HCT116 (cell line): ENCODE measurements at regions not wholly inside any gene's neighbourhood (a gene's known extent, or its start where the extent isn't known, plus 50 kb on each side); places are given as distances from the start of the nearest gene placed in this dataset.

ENCODE experiments used
- ATAC-seq: fragments of 200-7000 bp; cut with Tn5 transposase; 2 replicates; pipeline ENCODE4 v1.9.1; 2020; ENCODE audit warnings: mild to moderate bottlenecking, moderate library complexity
- BruUV-seq: library from RNA; stranded (reverse); fragments of 400-500 nt; replicated peaks from 2 replicates; lab custom pipeline; 2021; lab: Mats Ljungman, UMichigan
- CTCF ChIA-PET: fragments of 300-600 bp; sonication (Branson Sonifier 250); formaldehyde crosslinking; loops from one replicate; lab custom pipeline; 2021; ENCODE audit warnings: antibody characterized with exemption; lab: Charles Lee
- POLR2A ChIA-PET: fragments of 300-600, 350-600 bp; sonication (Branson Sonifier 250); formaldehyde crosslinking; loops from one replicate; lab custom pipeline; 2021; ENCODE audit warnings: antibody characterized with exemption; lab: Charles Lee
- RAD21 ChIA-PET, 2 experiments: fragments of 300-600 bp; sonication (Branson Sonifier 250); formaldehyde crosslinking; loops; one replicate each; lab custom pipeline; 2023; ENCODE audit warnings: low total read pairs in 2 of 2; ENCODE audit not compliant: uncharacterized antibody in 2 of 2, unreplicated experiment in 2 of 2, low non-redundant PET in 1 of 2; lab: Charles Lee
- DNase-seq: peaks from one replicate; pipeline ENCODE4 v3.0.0-alpha.2; 2010; ENCODE audit warnings: low read depth, low spot score
- H2AFZ ChIP-seq: fragments of 200-600 bp; shearing (Covaris generic), sonication (generic); 2 replicates; pipeline ENCODE4 v1.6.1; 2017; ENCODE audit warnings: low read depth, mixed run types, mixed read lengths, antibody characterized with exemption, low read length; ENCODE audit not compliant: poor library complexity, severe bottlenecking
- H3K27ac ChIP-seq: 2 replicates; pipeline ENCODE4 v1.5.1; 2012; ENCODE audit warnings: low read depth, low read length
- H3K27me3 ChIP-seq: fragments of 200-600 bp; sonication (generic); 2 replicates; pipeline ENCODE4 v1.6.1; 2016; ENCODE audit warnings: mixed run types, low read length, mixed read lengths; ENCODE audit not compliant: insufficient read depth
- H3K36me3 ChIP-seq, 2 experiments: fragments of 200-500 bp in 1 of 2; fragments of 200-600 bp in 1 of 2; sonication (Bioruptor generic) in 1 of 2; sonication (generic) in 1 of 2; 2 replicates each; pipeline versions ENCODE4 v1.5.1 to v1.6.1; 2014 to 2016; ENCODE audit warnings: low read length in 2 of 2, inconsistent platforms in 1 of 2, mixed read lengths in 1 of 2, mixed run types in 1 of 2; ENCODE audit not compliant: insufficient read depth in 2 of 2, control insufficient read depth in 1 of 2
- H3K4me1 ChIP-seq, 2 experiments: fragments of 200-600 bp in 1 of 2; sonication (generic) in 1 of 2; 2 replicates each; pipeline versions ENCODE4 v1.5.1 to v1.6.1; 2012 to 2017; ENCODE audit warnings: low read length in 2 of 2, inconsistent platforms in 1 of 2, mild to moderate bottlenecking in 1 of 2, mixed read lengths in 1 of 2, mixed run types in 1 of 2, moderate library complexity in 1 of 2; ENCODE audit not compliant: insufficient read depth in 2 of 2, control insufficient read depth in 1 of 2
- H3K4me2 ChIP-seq: fragments of 200-600 bp; sonication (generic); 2 replicates; pipeline ENCODE4 v1.6.1; 2017; ENCODE audit warnings: mixed run types, low read length, mixed read lengths
- H3K4me3 ChIP-seq, 2 experiments: fragments of 200-600 bp in 1 of 2; sonication (generic) in 1 of 2; replicated peaks in 1 of 2; 2 replicates each; pipeline ENCODE4 v1.5.1; 2011 to 2016; ENCODE audit warnings: low read length in 2 of 2, control low read depth in 1 of 2, low read depth in 1 of 2, mild to moderate bottlenecking in 1 of 2, mixed read lengths in 1 of 2, mixed run types in 1 of 2
- H3K79me2 ChIP-seq: fragments of 200-600 bp; sonication (generic); 2 replicates; pipeline ENCODE4 v1.6.1; 2017; ENCODE audit warnings: mild to moderate bottlenecking, mixed run types, low read length, moderate library complexity, mixed read lengths; ENCODE audit not compliant: insufficient read depth
- H3K9ac ChIP-seq: fragments of 200-600 bp; sonication (generic); 2 replicates; pipeline ENCODE4 v1.6.1; 2016; ENCODE audit warnings: low read length, mixed read lengths
- H3K9me2 ChIP-seq: fragments of 200-600 bp; sonication (generic), shearing (Covaris generic); 2 replicates; pipeline ENCODE4 v1.6.1; 2017; ENCODE audit warnings: mixed run types, mild to moderate bottlenecking, moderate library complexity; ENCODE audit not compliant: insufficient read depth
- H3K9me3 ChIP-seq, 2 experiments: fragments of 200-500 bp in 1 of 2; fragments of 200-600 bp in 1 of 2; sonication (Bioruptor generic) in 1 of 2; sonication (generic) in 1 of 2; 2 replicates each; pipeline ENCODE4 v1.6.1; 2014 to 2017; ENCODE audit warnings: low read length in 2 of 2, mixed read lengths in 2 of 2, inconsistent platforms in 1 of 2, low read depth in 1 of 2, mild to moderate bottlenecking in 1 of 2, mixed run types in 1 of 2, moderate library complexity in 1 of 2; ENCODE audit not compliant: control insufficient read depth in 1 of 2, insufficient read depth in 1 of 2
- H4K20me1 ChIP-seq: fragments of 200-600 bp; sonication (generic), shearing (Covaris generic); 2 replicates; pipeline ENCODE4 v1.6.1; 2017; ENCODE audit warnings: mixed run types, mild to moderate bottlenecking, moderate library complexity; ENCODE audit not compliant: insufficient read depth
- ATF3 ChIP-seq: IDR thresholded peaks from 2 replicates; pipeline ENCODE4 v1.6.1; 2012
- CBX3 ChIP-seq: IDR thresholded peaks from 2 replicates; pipeline ENCODE4 v1.6.1; 2012; ENCODE audit warnings: low read depth
- CEBPB ChIP-seq: IDR thresholded peaks from 2 replicates; pipeline ENCODE4 v1.6.1; 2012; ENCODE audit warnings: low read depth
- CTCF ChIP-seq, 3 experiments: fragments of 200-600 bp in 1 of 3; sonication (generic) in 1 of 3; IDR thresholded peaks in 2 of 3; conservative IDR thresholded peaks in 1 of 3; 2 replicates each; pipeline ENCODE4 v1.5.1; 2012 to 2017; ENCODE audit warnings: low read depth in 2 of 3, low read length in 2 of 3, antibody characterized with exemption in 1 of 3, borderline replicate concordance in 1 of 3, control low read depth in 1 of 3, mild to moderate bottlenecking in 1 of 3, mixed read lengths in 1 of 3, mixed run types in 1 of 3, moderate library complexity in 1 of 3; ENCODE audit not compliant: insufficient read depth in 1 of 3
- ELF1 ChIP-seq: IDR thresholded peaks from 2 replicates; pipeline ENCODE4 v1.6.1; 2012; ENCODE audit warnings: low read depth, borderline replicate concordance
- EZH2phosphoT487 ChIP-seq: fragments of 200-600 bp; IDR thresholded peaks from 2 replicates; pipeline ENCODE4 v1.6.1; 2018; ENCODE audit warnings: antibody characterized with exemption, borderline replicate concordance
- FOSL1 ChIP-seq: IDR thresholded peaks from 2 replicates; pipeline ENCODE4 v1.6.1; 2012; ENCODE audit warnings: low read depth
- JUND ChIP-seq: IDR thresholded peaks from 2 replicates; pipeline ENCODE4 v1.6.1; 2012
- POLR2A ChIP-seq: IDR thresholded peaks from 2 replicates; pipeline ENCODE4 v1.7.0; 2011; ENCODE audit warnings: borderline replicate concordance; ENCODE audit not compliant: insufficient read depth, insufficient read length; ENCODE audit errors: extremely low read depth
- POLR2AphosphoS5 ChIP-seq: IDR thresholded peaks from 2 replicates; pipeline ENCODE4 v1.6.1; 2011; ENCODE audit warnings: mild to moderate bottlenecking, low read depth, low read length, moderate library complexity
- REST ChIP-seq: IDR thresholded peaks from 2 replicates; pipeline ENCODE4 v1.6.1; 2012; ENCODE audit warnings: low read depth
- SIN3A ChIP-seq: IDR thresholded peaks from 2 replicates; pipeline ENCODE4 v1.6.1; 2012; ENCODE audit warnings: low read depth
- SP1 ChIP-seq: IDR thresholded peaks from 2 replicates; pipeline ENCODE4 v1.6.1; 2012; ENCODE audit warnings: low read depth
- SRF ChIP-seq: IDR thresholded peaks from 2 replicates; pipeline ENCODE4 v1.6.1; 2012; ENCODE audit warnings: low read depth
- TCF7L2 ChIP-seq: IDR thresholded peaks from 2 replicates; pipeline ENCODE4 v1.7.0; 2011; ENCODE audit warnings: borderline replicate concordance, inconsistent platforms; ENCODE audit not compliant: insufficient read depth, insufficient read length; ENCODE audit errors: extremely low read depth
- ZFX ChIP-seq: fragments of 450-650 bp; IDR thresholded peaks from 2 replicates; pipeline ENCODE4 v1.6.1; 2017
- intact Hi-C: fragments of 100-400 bp; cut with micrococcal nuclease; formaldehyde crosslinking; loops from 2 replicates; pipeline ENCODE4 v1.10.0; 2022

- intact Hi-C loops = no loop called here
- ChIA-PET POLR2A (no interaction called here), RAD21 (no interaction called here), CTCF (no interaction called here)
- Histone ChIP-seq H3K27ac (no peak overlapping the region), H3K9me3 (no peaks in the 10 kb centered on the region), H3K4me3 (no peak overlapping the region), H3K4me1 (no peaks in the 10 kb centered on the region), H3K9ac (no peak overlapping the region), H3K36me3 (no peaks in the 10 kb centered on the region), H3K9me2 (no peaks in the 10 kb centered on the region), H3K27me3 (peaks cover 7% of the 10 kb centered on the region), H2AFZ (no peak overlapping the region), H4K20me1 (no peaks in the 10 kb centered on the region), H3K4me2 (no peak overlapping the region), H3K79me2 (no peaks in the 10 kb centered on the region)
- DNase-seq (no peak), ATAC-seq (no peak)
- TF ChIP-seq JUND = no peak
- no peak for TF ChIP-seq SRF
- TF ChIP-seq FOSL1 = no peak
- no peak for TF ChIP-seq ELF1
- no peak for TF ChIP-seq CEBPB
- TF ChIP-seq POLR2A = no peak
- no peak for TF ChIP-seq TCF7L2
- no peak for TF ChIP-seq SP1
- no peak for TF ChIP-seq ATF3
- TF ChIP-seq CBX3 = no peak
- TF ChIP-seq ZFX = no peak
- TF ChIP-seq POLR2AphosphoS5 = no peak
- TF ChIP-seq EZH2phosphoT487 = no peak
- TF ChIP-seq REST = no peak
- TF ChIP-seq CTCF (IDR thresholded peaks at IDR 0.05 in 2 of 3, conservative IDR thresholded peaks at IDR 0.05 in 1 of 3; ENCODE audit: borderline replicate concordance in 1 of 3, insufficient read depth in 1 of 3, low read depth in 2 of 3, low read length in 2 of 3) = no peak
- TF ChIP-seq SIN3A = no peak
- no TSS peak for BruUV-seq
Observed at GRCh38 chr4:81814987-81815541, 343.4 kb upstream of the RASGEF1B start.
